ENCODE measurements at regions not wholly inside any gene's neighbourhood (a gene's known extent, or its start where the extent isn't known, plus 50 kb on each side); places are given as distances from the start of the nearest gene placed in this dataset.

GRCh38 chr13:62320129-62321108, 904.8 kb upstream of the PCDH20 start:
- DNase-seq (ENCODE audit: low read depth in 2 of 3, low spot score in 1 of 3), result no peak

- DNase-seq (ENCODE audit: low read depth in 2 of 3, low spot score in 1 of 3), result no peak
Observed at GRCh38 chr13:62309904-62310303, 894.3 kb upstream of the PCDH20 start.

GRCh38 chr13:62305756-62306155, 890.1 kb upstream of the PCDH20 start:
- no peak for DNase-seq (ENCODE audit: low read depth in 2 of 3, low spot score in 1 of 3)

GRCh38 chr13:62302341-62302740, 886.7 kb upstream of the PCDH20 start:
- DNase-seq (ENCODE audit: low read depth in 2 of 3, low spot score in 1 of 3), result no peak

- no peak for DNase-seq (ENCODE audit: low read depth in 2 of 3, low spot score in 1 of 3)
Observed at GRCh38 chr13:62299988-62300387, 884.3 kb upstream of the PCDH20 start.

GRCh38 chr13:62296812-62297211, 881.2 kb upstream of the PCDH20 start:
- DNase-seq (ENCODE audit: low read depth in 2 of 3, low spot score in 1 of 3), result no peak

- DNase-seq (ENCODE audit: low read depth in 2 of 3, low spot score in 1 of 3), result no peak
Observed at GRCh38 chr13:62294244-62294643, 878.6 kb upstream of the PCDH20 start.

- no peak for DNase-seq (ENCODE audit: low read depth in 2 of 3, low spot score in 1 of 3)
Observed at GRCh38 chr13:62292714-62293480, 877.2 kb upstream of the PCDH20 start.

GRCh38 chr13:62290542-62290941, 874.9 kb upstream of the PCDH20 start:
- no peak for DNase-seq (ENCODE audit: low read depth in 2 of 3, low spot score in 1 of 3)

GRCh38 chr13:62287764-62288163, 872.1 kb upstream of the PCDH20 start:
- no peak for DNase-seq (ENCODE audit: low read depth in 2 of 3, low spot score in 1 of 3)

GRCh38 chr13:62280590-62280989, 864.9 kb upstream of the PCDH20 start:
- DNase-seq (ENCODE audit: low read depth in 2 of 3, low spot score in 1 of 3), result no peak

- no peak for DNase-seq (ENCODE audit: low read depth in 2 of 3, low spot score in 1 of 3)
Observed at GRCh38 chr13:62278271-62278670, 862.6 kb upstream of the PCDH20 start.

- DNase-seq (ENCODE audit: low read depth in 2 of 3, low spot score in 1 of 3), result no peak
Observed at GRCh38 chr13:62251734-62252133, 836.1 kb upstream of the PCDH20 start.

GRCh38 chr13:62250501-62251201, 835.0 kb upstream of the PCDH20 start:
- DNase-seq (ENCODE audit: low read depth in 2 of 3, low spot score in 1 of 3), result no peak

- no peak for DNase-seq (ENCODE audit: low read depth in 2 of 3, low spot score in 1 of 3)
Observed at GRCh38 chr13:62246581-62246980, 830.9 kb upstream of the PCDH20 start.

GRCh38 chr13:62243106-62243505, 827.5 kb upstream of the PCDH20 start:
- DNase-seq (ENCODE audit: low read depth in 2 of 3, low spot score in 1 of 3), result no peak

GRCh38 chr13:62234780-62235440, 819.3 kb upstream of the PCDH20 start:
- no peak for DNase-seq (ENCODE audit: low read depth in 2 of 3, low spot score in 1 of 3)

GRCh38 chr13:62210951-62211350, 795.3 kb upstream of the PCDH20 start:
- DNase-seq (ENCODE audit: low read depth in 2 of 3, low spot score in 1 of 3), result no peak

- no peak for DNase-seq (ENCODE audit: low read depth in 2 of 3, low spot score in 1 of 3)
Observed at GRCh38 chr13:62209529-62209928, 793.9 kb upstream of the PCDH20 start.

- no peak for DNase-seq (ENCODE audit: low read depth in 2 of 3, low spot score in 1 of 3)
Observed at GRCh38 chr13:62207388-62207787, 791.7 kb upstream of the PCDH20 start.

- no peak for DNase-seq (ENCODE audit: low read depth in 2 of 3, low spot score in 1 of 3)
Observed at GRCh38 chr13:62206165-62206564, 790.5 kb upstream of the PCDH20 start.
